ENCODE measurements at regions not wholly inside any gene's neighbourhood (a gene's known extent, or its start where the extent isn't known, plus 50 kb on each side); places are given as distances from the start of the nearest gene placed in this dataset.

DNA sequence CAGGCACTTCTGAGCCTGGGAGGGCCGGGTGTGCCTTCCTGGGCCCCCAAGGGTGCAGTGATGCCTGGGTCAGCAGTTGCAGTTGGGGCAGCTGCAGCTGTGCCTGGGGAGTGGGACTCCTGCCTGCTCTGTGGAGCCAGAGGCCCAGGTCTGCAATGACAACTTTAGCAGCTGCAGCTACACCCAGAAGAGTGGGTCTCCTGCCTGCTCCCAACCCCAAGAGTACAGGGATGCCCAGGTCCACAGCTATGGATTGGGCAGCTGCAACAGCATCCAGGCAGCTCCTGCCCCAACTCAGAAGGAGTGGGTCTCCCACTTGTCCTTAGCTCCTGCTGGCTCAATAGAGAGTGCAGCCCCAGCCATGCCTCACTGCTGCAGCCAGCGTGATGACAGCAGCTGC lies 73.0 kb upstream of the ST3GAL5 start:
- Histone ChIP-seq H3K27me3 (ENCODE audit: control insufficient read depth, insufficient read depth, low read length, poor library complexity, severe bottlenecking) (no peaks in the 10 kb centered on the region), H3K4me1 (ENCODE audit: control insufficient read depth, insufficient read depth, low read length) (peaks cover 3% of the 10 kb centered on the region), H3K9me3 (ENCODE audit: control insufficient read depth, low read length) (peaks cover 46% of the 10 kb centered on the region), H3K4me3 (ENCODE audit: low read length) (no peak overlapping the region), H3K27ac (ENCODE audit: low read depth, low read length) (no peak overlapping the region), H3K9ac (ENCODE audit: extremely low read depth, low read length, poor library complexity, severe bottlenecking) (no peak overlapping the region), H3K36me3 (ENCODE audit: control insufficient read depth, insufficient read depth, low read length) (no peaks in the 10 kb centered on the region)
- TF ChIP-seq, protein P1, sequence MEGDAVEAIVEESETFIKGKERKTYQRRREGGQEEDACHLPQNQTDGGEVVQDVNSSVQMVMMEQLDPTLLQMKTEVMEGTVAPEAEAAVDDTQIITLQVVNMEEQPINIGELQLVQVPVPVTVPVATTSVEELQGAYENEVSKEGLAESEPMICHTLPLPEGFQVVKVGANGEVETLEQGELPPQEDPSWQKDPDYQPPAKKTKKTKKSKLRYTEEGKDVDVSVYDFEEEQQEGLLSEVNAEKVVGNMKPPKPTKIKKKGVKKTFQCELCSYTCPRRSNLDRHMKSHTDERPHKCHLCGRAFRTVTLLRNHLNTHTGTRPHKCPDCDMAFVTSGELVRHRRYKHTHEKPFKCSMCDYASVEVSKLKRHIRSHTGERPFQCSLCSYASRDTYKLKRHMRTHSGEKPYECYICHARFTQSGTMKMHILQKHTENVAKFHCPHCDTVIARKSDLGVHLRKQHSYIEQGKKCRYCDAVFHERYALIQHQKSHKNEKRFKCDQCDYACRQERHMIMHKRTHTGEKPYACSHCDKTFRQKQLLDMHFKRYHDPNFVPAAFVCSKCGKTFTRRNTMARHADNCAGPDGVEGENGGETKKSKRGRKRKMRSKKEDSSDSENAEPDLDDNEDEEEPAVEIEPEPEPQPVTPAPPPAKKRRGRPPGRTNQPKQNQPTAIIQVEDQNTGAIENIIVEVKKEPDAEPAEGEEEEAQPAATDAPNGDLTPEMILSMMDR (conservative IDR thresholded peaks at IDR 0.05) = no peak
- H3K36me3 Mint-ChIP-seq (ENCODE audit: low read depth) = no peaks in the 10 kb centered on the region
- peaks cover 2% of the 10 kb centered on the region for H3K27me3 Mint-ChIP-seq (ENCODE audit: insufficient read depth)
- peaks cover 7% of the 10 kb centered on the region for H3K4me1 Mint-ChIP-seq
- peaks cover 46% of the 10 kb centered on the region for H3K9me3 Mint-ChIP-seq
- no peak overlapping the region for H3K27ac Mint-ChIP-seq
- DNase-seq = no peak
- 91% methylated on average over 2 of the region's 2 CpGs; no CpG with 5 or more reads in 1 of the 2 experiments for WGBS, 2 experiments (ENCODE audit: insufficient coverage in 1 of 2, insufficient read length in 1 of 2)
- H3K4me3 Mint-ChIP-seq = no peak overlapping the region

DNA sequence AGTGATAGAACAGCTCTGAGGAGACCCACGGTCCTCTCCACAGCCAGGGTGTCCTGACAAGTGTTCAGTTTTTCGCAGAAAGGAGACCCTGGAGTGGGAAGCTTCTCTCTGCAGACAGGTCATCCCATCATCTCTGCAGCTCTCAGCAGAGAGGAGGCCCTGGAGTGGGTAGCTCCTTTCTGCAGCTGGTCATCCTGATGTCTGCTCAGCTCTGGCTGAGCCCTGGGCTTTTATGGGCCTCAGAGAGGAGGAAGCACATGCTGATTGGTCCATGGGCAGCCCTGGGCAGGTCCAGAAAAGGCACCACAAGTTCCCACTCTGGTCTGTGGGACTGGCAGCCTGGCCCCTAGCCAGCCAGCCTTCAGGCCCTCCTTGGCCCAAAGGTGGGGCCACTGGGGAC lies 72.3 kb upstream of the ST3GAL5 start:
- peaks cover 43% of the 10 kb centered on the region for H3K9me3 Mint-ChIP-seq
- no peak overlapping the region for H3K9ac ChIP-seq (ENCODE audit: extremely low read depth, low read length, poor library complexity, severe bottlenecking)
- no peak overlapping the region for H3K27ac Mint-ChIP-seq
- TF ChIP-seq, protein P1 (conservative IDR thresholded peaks at IDR 0.05) = no peak
- no peak overlapping the region for H3K27ac ChIP-seq (ENCODE audit: low read depth, low read length)
- H3K36me3 ChIP-seq (ENCODE audit: control insufficient read depth, insufficient read depth, low read length) = no peaks in the 10 kb centered on the region
- no peak overlapping the region for H3K4me3 ChIP-seq (ENCODE audit: low read length)
- no peak for DNase-seq
- no peaks in the 10 kb centered on the region for H3K36me3 Mint-ChIP-seq (ENCODE audit: low read depth)
- peaks cover 7% of the 10 kb centered on the region for H3K4me1 Mint-ChIP-seq
- 84 to 96% methylated on average over 2 of the region's 2 CpGs for WGBS, 2 experiments (ENCODE audit: insufficient coverage in 1 of 2, insufficient read length in 1 of 2)
- peaks cover 3% of the 10 kb centered on the region for H3K4me1 ChIP-seq (ENCODE audit: control insufficient read depth, insufficient read depth, low read length)
- peaks cover 46% of the 10 kb centered on the region for H3K9me3 ChIP-seq (ENCODE audit: control insufficient read depth, low read length)
- no peaks in the 10 kb centered on the region for H3K27me3 ChIP-seq (ENCODE audit: control insufficient read depth, insufficient read depth, low read length, poor library complexity, severe bottlenecking)
- H3K4me3 Mint-ChIP-seq = no peak overlapping the region
- peaks cover 2% of the 10 kb centered on the region for H3K27me3 Mint-ChIP-seq (ENCODE audit: insufficient read depth)

- H3K27ac Mint-ChIP-seq = no peak overlapping the region
Observed at GRCh38 chr2:85959826-85960225, 71.0 kb upstream of the ST3GAL5 start.

More at GRCh38 chr2:85959826-85960225, 71.0 kb upstream of the ST3GAL5 start:
- Histone ChIP-seq H3K9me3 (ENCODE audit: control insufficient read depth, low read length) (peaks cover 46% of the 10 kb centered on the region), H3K27me3 (ENCODE audit: control insufficient read depth, insufficient read depth, low read length, poor library complexity, severe bottlenecking) (no peaks in the 10 kb centered on the region), H3K36me3 (ENCODE audit: control insufficient read depth, insufficient read depth, low read length) (no peaks in the 10 kb centered on the region), H3K9ac (ENCODE audit: extremely low read depth, low read length, poor library complexity, severe bottlenecking) (no peak overlapping the region), H3K4me1 (ENCODE audit: control insufficient read depth, insufficient read depth, low read length) (peaks cover 3% of the 10 kb centered on the region), H3K27ac (ENCODE audit: low read depth, low read length) (no peak overlapping the region), H3K4me3 (ENCODE audit: low read length) (no peak overlapping the region)
- WGBS, 2 experiments (ENCODE audit: insufficient coverage in 1 of 2, insufficient read length in 1 of 2) = 96 to 100% methylated on average over 2 of the region's 2 CpGs
- TF ChIP-seq, protein P1 (conservative IDR thresholded peaks at IDR 0.05) = no peak
- Mint-ChIP-seq H3K4me1 (peaks cover 12% of the 10 kb centered on the region), H3K4me3 (no peak overlapping the region), H3K9me3 (peaks cover 33% of the 10 kb centered on the region), H3K27me3 (ENCODE audit: insufficient read depth) (no peaks in the 10 kb centered on the region), H3K36me3 (ENCODE audit: low read depth) (no peaks in the 10 kb centered on the region)
- no peak for DNase-seq
